ENCODE measurements at regions not wholly inside any gene's neighbourhood (a gene's known extent, or its start where the extent isn't known, plus 50 kb on each side); places are given as distances from the start of the nearest gene placed in this dataset.

DNA sequence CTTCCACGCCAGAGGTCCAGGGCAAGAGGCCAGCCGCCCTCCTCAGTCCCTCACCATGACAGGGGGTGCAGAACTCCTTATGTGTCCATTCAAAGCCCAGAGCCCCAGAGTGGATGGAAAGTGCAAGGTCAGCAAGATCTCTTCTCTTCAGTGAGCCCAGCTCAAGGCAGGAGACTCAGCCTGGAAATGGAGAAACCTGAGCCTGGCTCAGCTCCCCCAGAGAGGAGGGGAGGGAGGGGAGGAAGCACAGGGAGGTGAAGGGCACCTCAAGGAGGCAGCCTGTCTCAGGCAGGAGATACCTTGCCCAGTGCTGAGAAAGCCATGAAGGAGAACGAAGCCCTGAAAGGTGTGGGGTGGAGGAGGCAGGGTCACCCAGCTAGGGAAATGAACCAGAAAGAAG is 121.8 kb upstream of the PJA1 start:
- Histone ChIP-seq H3K27me3 (ENCODE audit: insufficient read depth, low read depth) (no peaks in the 10 kb centered on the region), H3K4me3 (IDR thresholded peaks at IDR 0.05; ENCODE audit: insufficient read depth, low read depth, low read length) (no peak overlapping the region), H2AFZ (ENCODE audit: low read depth) (no peak overlapping the region), H3K27ac (no peak overlapping the region), H3K4me1 (ENCODE audit: low read depth, poor library complexity, severe bottlenecking) (no peaks in the 10 kb centered on the region), H3K36me3 (ENCODE audit: insufficient read depth) (no peaks in the 10 kb centered on the region), H3K4me2 (no peak overlapping the region), H3K79me2 (ENCODE audit: insufficient read depth, low read depth) (no peaks in the 10 kb centered on the region), H3K9ac (no peak overlapping the region), H4K20me1 (ENCODE audit: insufficient read depth) (no peaks in the 10 kb centered on the region)
- TF ChIP-seq, protein P1, sequence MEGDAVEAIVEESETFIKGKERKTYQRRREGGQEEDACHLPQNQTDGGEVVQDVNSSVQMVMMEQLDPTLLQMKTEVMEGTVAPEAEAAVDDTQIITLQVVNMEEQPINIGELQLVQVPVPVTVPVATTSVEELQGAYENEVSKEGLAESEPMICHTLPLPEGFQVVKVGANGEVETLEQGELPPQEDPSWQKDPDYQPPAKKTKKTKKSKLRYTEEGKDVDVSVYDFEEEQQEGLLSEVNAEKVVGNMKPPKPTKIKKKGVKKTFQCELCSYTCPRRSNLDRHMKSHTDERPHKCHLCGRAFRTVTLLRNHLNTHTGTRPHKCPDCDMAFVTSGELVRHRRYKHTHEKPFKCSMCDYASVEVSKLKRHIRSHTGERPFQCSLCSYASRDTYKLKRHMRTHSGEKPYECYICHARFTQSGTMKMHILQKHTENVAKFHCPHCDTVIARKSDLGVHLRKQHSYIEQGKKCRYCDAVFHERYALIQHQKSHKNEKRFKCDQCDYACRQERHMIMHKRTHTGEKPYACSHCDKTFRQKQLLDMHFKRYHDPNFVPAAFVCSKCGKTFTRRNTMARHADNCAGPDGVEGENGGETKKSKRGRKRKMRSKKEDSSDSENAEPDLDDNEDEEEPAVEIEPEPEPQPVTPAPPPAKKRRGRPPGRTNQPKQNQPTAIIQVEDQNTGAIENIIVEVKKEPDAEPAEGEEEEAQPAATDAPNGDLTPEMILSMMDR (conservative IDR thresholded peaks at IDR 0.05; ENCODE audit: low read depth, low read length): no peak

GRCh38 chrX:69286565-69286906 is 121.3 kb upstream of the PJA1 start:
- no peaks in the 10 kb centered on the region for H3K27me3 ChIP-seq (ENCODE audit: insufficient read depth, low read depth)
- no peak overlapping the region for H3K27ac ChIP-seq

GRCh38 chrX:69285881-69286564 is 120.8 kb upstream of the PJA1 start:
- Histone ChIP-seq H3K27me3 (ENCODE audit: insufficient read depth, low read depth) (no peaks in the 10 kb centered on the region), H3K36me3 (ENCODE audit: insufficient read depth) (no peaks in the 10 kb centered on the region), H3K79me2 (ENCODE audit: insufficient read depth, low read depth) (no peaks in the 10 kb centered on the region), H4K20me1 (ENCODE audit: insufficient read depth) (no peaks in the 10 kb centered on the region), H3K4me1 (ENCODE audit: low read depth, poor library complexity, severe bottlenecking) (no peaks in the 10 kb centered on the region), H2AFZ (ENCODE audit: low read depth) (peak overlapping the region; percentile 59), H3K4me3 (IDR thresholded peaks at IDR 0.05; ENCODE audit: insufficient read depth, low read depth, low read length) (no peak overlapping the region), H3K27ac (no peak overlapping the region), H3K4me2 (peak overlapping the region; percentile 25; the same call in 1 of the 2 replicates), H3K9ac (peak overlapping the region; percentile 30; the same call in 1 of the 2 replicates)
- TF ChIP-seq, protein P1 (conservative IDR thresholded peaks at IDR 0.05; ENCODE audit: low read depth, low read length): peak; percentile 72

More at GRCh38 chrX:69286565-69286906, 121.3 kb upstream of the PJA1 start:
- Histone ChIP-seq H3K9ac (no peak overlapping the region), H4K20me1 (ENCODE audit: insufficient read depth) (no peaks in the 10 kb centered on the region), H2AFZ (ENCODE audit: low read depth) (peak overlapping the region; percentile 59; the same call in 1 of the 2 replicates), H3K79me2 (ENCODE audit: insufficient read depth, low read depth) (no peaks in the 10 kb centered on the region), H3K36me3 (ENCODE audit: insufficient read depth) (no peaks in the 10 kb centered on the region), H3K4me2 (no peak overlapping the region), H3K4me3 (IDR thresholded peaks at IDR 0.05; ENCODE audit: insufficient read depth, low read depth, low read length) (no peak overlapping the region), H3K4me1 (ENCODE audit: low read depth, poor library complexity, severe bottlenecking) (no peaks in the 10 kb centered on the region)
- TF ChIP-seq, protein P1 (conservative IDR thresholded peaks at IDR 0.05; ENCODE audit: low read depth, low read length): no peak

- Histone ChIP-seq H3K4me2 (peak overlapping the region; percentile 25; the same call in 1 of the 2 replicates), H3K9ac (peak overlapping the region; percentile 30; the same call in 1 of the 2 replicates)
- TF ChIP-seq, protein P1 (conservative IDR thresholded peaks at IDR 0.05; ENCODE audit: low read depth, low read length): no peak
These were observed 120.2 kb upstream of the PJA1 start for GRCh38 chrX:69285401-69285877.

More at GRCh38 chrX:69285401-69285877, 120.2 kb upstream of the PJA1 start:
- Histone ChIP-seq H3K27me3 (ENCODE audit: insufficient read depth, low read depth) (no peaks in the 10 kb centered on the region), H3K36me3 (ENCODE audit: insufficient read depth) (no peaks in the 10 kb centered on the region), H3K79me2 (ENCODE audit: insufficient read depth, low read depth) (no peaks in the 10 kb centered on the region), H2AFZ (ENCODE audit: low read depth) (peak overlapping the region; percentile 59), H4K20me1 (ENCODE audit: insufficient read depth) (no peaks in the 10 kb centered on the region), H3K4me3 (IDR thresholded peaks at IDR 0.05; ENCODE audit: insufficient read depth, low read depth, low read length) (no peak overlapping the region), H3K27ac (no peak overlapping the region), H3K4me1 (ENCODE audit: low read depth, poor library complexity, severe bottlenecking) (no peaks in the 10 kb centered on the region)
